SK-N-MC (cell line): ENCODE measurements at regions not wholly inside any gene's neighbourhood (a gene's known extent, or its start where the extent isn't known, plus 50 kb on each side); places are given as distances from the start of the nearest gene placed in this dataset.
"Not testable (repeated sequence)": the region's sequence is repeated elsewhere in the genome, so short reads cannot be mapped to it uniquely, and the experiment has no call there.

Source experiments
- EZH2 ChIP-seq: fragments of 200-600 bp; sonication (generic); IDR thresholded peaks from one replicate; pipeline ENCODE4 v1.6.1; 2017; ENCODE audit warnings: antibody characterized with exemption
- FOXP2 ChIP-seq: optimal IDR thresholded peaks from 2 replicates; pipeline ENCODE3; 2011; ENCODE audit warnings: mild to moderate bottlenecking, moderate library complexity; ENCODE audit not compliant: insufficient read depth; ENCODE audit errors: extremely low read length, control extremely low read depth

DNA sequence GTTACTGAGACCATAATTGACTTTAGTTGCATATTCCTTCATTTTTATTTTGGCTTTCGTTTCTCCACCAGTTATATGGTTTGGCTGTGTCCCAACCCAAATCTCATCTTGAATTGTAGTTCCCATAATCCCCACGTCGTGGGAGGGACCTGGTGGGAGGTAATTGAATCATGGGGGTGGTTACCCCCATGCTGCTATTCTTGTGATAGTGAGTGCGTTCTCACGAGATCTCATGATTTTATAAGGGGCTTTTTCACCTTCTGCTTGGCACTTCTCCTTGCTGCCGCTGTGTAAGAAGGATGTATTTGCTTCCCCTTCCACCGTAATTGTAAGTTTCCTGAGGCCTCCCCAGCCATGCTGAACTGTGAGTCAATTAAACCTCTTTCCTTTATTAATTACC, 70.0 kb downstream of the LUZP4 start:
- not testable (repeated sequence) for TF ChIP-seq FOXP2, EZH2
